ENCODE measurements at regions not wholly inside any gene's neighbourhood (a gene's known extent, or its start where the extent isn't known, plus 50 kb on each side); places are given as distances from the start of the nearest gene placed in this dataset.
A peak's percentile ranks its signal among the peaks of the same experiment; 100 is the strongest.

DNA sequence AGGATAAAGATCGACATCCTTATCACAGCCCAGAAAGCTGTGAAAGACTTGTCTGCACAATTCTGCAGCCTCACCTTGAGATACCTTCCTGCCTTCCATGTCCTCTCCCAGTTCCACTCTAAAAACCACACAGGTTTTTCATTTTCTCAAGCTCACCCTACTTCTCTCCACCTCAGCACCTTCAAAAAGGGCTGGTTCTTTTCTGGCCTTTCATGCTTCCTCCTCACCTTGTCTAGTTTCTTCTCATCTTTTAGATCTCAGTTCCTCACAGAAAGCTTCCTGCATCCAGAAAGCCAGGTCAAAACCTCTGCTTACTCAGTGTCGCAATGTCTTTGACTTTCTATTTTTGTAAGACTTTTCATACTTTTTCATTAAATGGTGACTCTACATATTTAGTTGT lies 140.2 kb upstream of the STT3B start:
- TF ChIP-seq, protein P1, sequence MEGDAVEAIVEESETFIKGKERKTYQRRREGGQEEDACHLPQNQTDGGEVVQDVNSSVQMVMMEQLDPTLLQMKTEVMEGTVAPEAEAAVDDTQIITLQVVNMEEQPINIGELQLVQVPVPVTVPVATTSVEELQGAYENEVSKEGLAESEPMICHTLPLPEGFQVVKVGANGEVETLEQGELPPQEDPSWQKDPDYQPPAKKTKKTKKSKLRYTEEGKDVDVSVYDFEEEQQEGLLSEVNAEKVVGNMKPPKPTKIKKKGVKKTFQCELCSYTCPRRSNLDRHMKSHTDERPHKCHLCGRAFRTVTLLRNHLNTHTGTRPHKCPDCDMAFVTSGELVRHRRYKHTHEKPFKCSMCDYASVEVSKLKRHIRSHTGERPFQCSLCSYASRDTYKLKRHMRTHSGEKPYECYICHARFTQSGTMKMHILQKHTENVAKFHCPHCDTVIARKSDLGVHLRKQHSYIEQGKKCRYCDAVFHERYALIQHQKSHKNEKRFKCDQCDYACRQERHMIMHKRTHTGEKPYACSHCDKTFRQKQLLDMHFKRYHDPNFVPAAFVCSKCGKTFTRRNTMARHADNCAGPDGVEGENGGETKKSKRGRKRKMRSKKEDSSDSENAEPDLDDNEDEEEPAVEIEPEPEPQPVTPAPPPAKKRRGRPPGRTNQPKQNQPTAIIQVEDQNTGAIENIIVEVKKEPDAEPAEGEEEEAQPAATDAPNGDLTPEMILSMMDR (IDR thresholded peaks at IDR 0.05; ENCODE audit: low read depth, low read length), result no peak
- no peak overlapping the region for H3K4me3 ChIP-seq (replicated peaks in 1 of 2; ENCODE audit: low read depth in 2 of 2, low read length in 2 of 2)
- DNase-seq (ENCODE audit: low read depth in 2 of 2), result no peak

DNA sequence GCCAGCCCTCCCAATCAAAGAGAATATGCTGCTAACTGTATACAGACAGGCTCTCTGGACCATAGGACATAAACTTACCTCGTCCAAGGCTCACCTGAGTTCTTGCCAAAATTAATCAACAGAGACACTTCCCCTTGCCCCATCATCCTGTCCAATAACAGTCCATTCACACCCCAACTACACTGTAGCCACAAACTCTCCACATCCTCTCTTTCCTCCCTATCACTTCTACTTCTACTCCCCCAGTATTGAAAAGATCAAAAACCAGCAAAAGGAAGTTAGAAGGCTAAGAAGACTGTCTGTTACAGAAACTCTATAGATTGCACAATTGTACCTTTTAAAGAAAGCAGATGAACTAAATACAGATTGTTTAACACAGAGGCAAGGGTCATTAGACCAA lies 133.5 kb upstream of the STT3B start:
- DNase-seq (ENCODE audit: low read depth in 2 of 2), result no peak
- H3K4me3 ChIP-seq (replicated peaks in 1 of 2; ENCODE audit: low read depth in 2 of 2, low read length in 2 of 2), result no peak overlapping the region
- TF ChIP-seq, protein P1 (IDR thresholded peaks at IDR 0.05; ENCODE audit: low read depth, low read length), result no peak

GRCh38 chr3:31402117-31402516 lies 130.6 kb upstream of the STT3B start:
- no peak for DNase-seq (ENCODE audit: low read depth in 2 of 2)

GRCh38 chr3:31403197-31403596 lies 129.5 kb upstream of the STT3B start:
- DNase-seq (ENCODE audit: low read depth in 2 of 2), result no peak
- TF ChIP-seq, protein P1 (IDR thresholded peaks at IDR 0.05; ENCODE audit: low read depth, low read length), result no peak
- H3K4me3 ChIP-seq (replicated peaks in 1 of 2; ENCODE audit: low read depth in 2 of 2, low read length in 2 of 2), result no peak overlapping the region

More at GRCh38 chr3:31402117-31402516, 130.6 kb upstream of the STT3B start:
- H3K4me3 ChIP-seq (replicated peaks in 1 of 2; ENCODE audit: low read depth in 2 of 2, low read length in 2 of 2), result no peak overlapping the region
- TF ChIP-seq, protein P1 (IDR thresholded peaks at IDR 0.05; ENCODE audit: low read depth, low read length), result no peak

GRCh38 chr3:31404871-31405270 lies 127.9 kb upstream of the STT3B start:
- TF ChIP-seq, protein P1 (IDR thresholded peaks at IDR 0.05; ENCODE audit: low read depth, low read length), result no peak
- H3K4me3 ChIP-seq (replicated peaks in 1 of 2; ENCODE audit: low read depth in 2 of 2, low read length in 2 of 2), result no peak overlapping the region
- DNase-seq (ENCODE audit: low read depth in 2 of 2), result no peak

DNA sequence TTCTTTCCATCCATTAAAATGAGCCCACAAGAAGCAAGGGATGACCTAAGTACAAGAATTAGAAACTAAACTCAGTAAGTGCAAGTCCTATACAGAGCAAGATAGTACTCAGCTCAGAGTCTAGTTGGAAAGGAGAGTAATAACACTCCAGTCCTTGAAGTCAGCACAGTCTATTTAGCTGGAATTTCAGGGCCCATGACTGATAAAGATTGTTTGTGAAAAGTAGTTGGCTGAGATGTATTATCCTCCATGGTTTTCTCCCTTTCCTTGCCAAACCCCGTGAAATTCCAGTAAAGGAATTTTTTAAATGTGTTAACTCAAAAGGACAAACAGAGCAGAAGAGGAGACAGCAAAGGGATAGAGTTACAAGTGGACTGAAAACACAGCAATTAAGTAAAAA lies 127.2 kb upstream of the STT3B start:
- no peak overlapping the region for H3K4me3 ChIP-seq (replicated peaks in 1 of 2; ENCODE audit: low read depth in 2 of 2, low read length in 2 of 2)
- DNase-seq (ENCODE audit: low read depth in 2 of 2), result peak in 1 of 2 donors; percentile 6
- TF ChIP-seq, protein P1 (IDR thresholded peaks at IDR 0.05; ENCODE audit: low read depth, low read length), result no peak

GRCh38 chr3:31406896-31407295 lies 125.8 kb upstream of the STT3B start:
- no peak for DNase-seq (ENCODE audit: low read depth in 2 of 2)
- TF ChIP-seq, protein P1 (IDR thresholded peaks at IDR 0.05; ENCODE audit: low read depth, low read length), result no peak
- H3K4me3 ChIP-seq (replicated peaks in 1 of 2; ENCODE audit: low read depth in 2 of 2, low read length in 2 of 2), result no peak overlapping the region

All from cardiac fibroblast (primary cell).